Astrocyte (in vitro differentiated cells and primary cell): ENCODE measurements at regions not wholly inside any gene's neighbourhood (a gene's known extent, or its start where the extent isn't known, plus 50 kb on each side); places are given as distances from the start of the nearest gene placed in this dataset.

Source experiments
- DNase-seq: peaks from one replicate; pipeline ENCODE4 v3.0.0-alpha.2; 2010; ENCODE audit warnings: low read depth
- FAIRE-seq: peaks from 2 replicates; lab custom pipeline; 2011; peaks lifted over from hg19 to GRCh38; lab: Jason Lieb, UNC
- H2AFZ ChIP-seq: 2 replicates; pipeline ENCODE4 v1.6.0; 2012; ENCODE audit warnings: low read depth, low read length, inconsistent platforms
- H3K27ac ChIP-seq: 2 replicates; pipeline ENCODE4 v1.5.1; 2011; ENCODE audit warnings: low read depth, low read length, inconsistent platforms
- H3K27me3 ChIP-seq: 2 replicates; pipeline ENCODE4 v1.6.0; 2011; ENCODE audit warnings: low read length, inconsistent platforms; ENCODE audit not compliant: insufficient read depth
- H3K36me3 ChIP-seq: 2 replicates; pipeline ENCODE4 v1.5.1; 2011; ENCODE audit warnings: low read length, inconsistent platforms; ENCODE audit not compliant: insufficient read depth
- H3K4me1 ChIP-seq: 2 replicates; pipeline ENCODE4 v1.5.1; 2011; ENCODE audit warnings: low read length, inconsistent platforms; ENCODE audit not compliant: insufficient read depth
- H3K4me2 ChIP-seq: 2 replicates; pipeline ENCODE4 v1.6.0; 2012; ENCODE audit warnings: low read length, inconsistent platforms
- H3K4me3 ChIP-seq: 2 replicates; pipeline ENCODE4 v1.5.1; 2011; ENCODE audit warnings: low read depth, mild to moderate bottlenecking, low read length, inconsistent platforms; ENCODE audit not compliant: insufficient read depth
- H3K79me2 ChIP-seq: 2 replicates; pipeline ENCODE4 v1.6.0; 2012; ENCODE audit warnings: mild to moderate bottlenecking, low read length, inconsistent platforms; ENCODE audit not compliant: insufficient read depth
- H3K9ac ChIP-seq: 2 replicates; pipeline ENCODE4 v1.6.0; 2012; ENCODE audit warnings: mild to moderate bottlenecking, low read length, inconsistent platforms
- H3K9me3 ChIP-seq: 2 replicates; pipeline ENCODE4 v1.5.1; 2012; ENCODE audit warnings: low read depth, mild to moderate bottlenecking, low read length, inconsistent platforms; ENCODE audit not compliant: insufficient read depth
- H4K20me1 ChIP-seq: 2 replicates; pipeline ENCODE4 v1.6.0; 2012; ENCODE audit warnings: low read length, inconsistent platforms; ENCODE audit not compliant: insufficient read depth
- H3K27ac Mint-ChIP-seq: one replicate; pipeline ENCODE4 v1.8.0; 2021; ENCODE audit warnings: mild to moderate bottlenecking, mixed read lengths; ENCODE audit not compliant: unreplicated experiment
- H3K27me3 Mint-ChIP-seq: one replicate; pipeline ENCODE4 v1.8.0; 2021; ENCODE audit warnings: low read depth, mixed read lengths; ENCODE audit not compliant: unreplicated experiment
- H3K36me3 Mint-ChIP-seq: one replicate; pipeline ENCODE4 v1.8.0; 2021; ENCODE audit warnings: low read depth, mixed read lengths; ENCODE audit not compliant: unreplicated experiment
- H3K4me1 Mint-ChIP-seq: one replicate; pipeline ENCODE4 v1.8.0; 2021; ENCODE audit warnings: low read depth, mixed read lengths; ENCODE audit not compliant: unreplicated experiment
- H3K4me3 Mint-ChIP-seq: one replicate; pipeline ENCODE4 v1.8.0; 2021; ENCODE audit warnings: mild to moderate bottlenecking, moderate library complexity, mixed read lengths; ENCODE audit not compliant: unreplicated experiment
- H3K9me3 Mint-ChIP-seq: one replicate; pipeline ENCODE4 v1.8.0; 2021; ENCODE audit warnings: mild to moderate bottlenecking, mixed read lengths; ENCODE audit not compliant: unreplicated experiment
- EZH2 ChIP-seq: IDR thresholded peaks from 2 replicates; pipeline ENCODE4 v1.6.1; 2012; ENCODE audit warnings: mild to moderate bottlenecking, low read length, inconsistent platforms; ENCODE audit not compliant: insufficient read depth
- TF ChIP-seq, protein P1 (sequence below): IDR thresholded peaks from 2 replicates; pipeline ENCODE4 v1.5.1; 2011; ENCODE audit warnings: low read depth, mild to moderate bottlenecking, inconsistent platforms, low read length, moderate library complexity; ENCODE audit not compliant: insufficient read depth

DNA sequence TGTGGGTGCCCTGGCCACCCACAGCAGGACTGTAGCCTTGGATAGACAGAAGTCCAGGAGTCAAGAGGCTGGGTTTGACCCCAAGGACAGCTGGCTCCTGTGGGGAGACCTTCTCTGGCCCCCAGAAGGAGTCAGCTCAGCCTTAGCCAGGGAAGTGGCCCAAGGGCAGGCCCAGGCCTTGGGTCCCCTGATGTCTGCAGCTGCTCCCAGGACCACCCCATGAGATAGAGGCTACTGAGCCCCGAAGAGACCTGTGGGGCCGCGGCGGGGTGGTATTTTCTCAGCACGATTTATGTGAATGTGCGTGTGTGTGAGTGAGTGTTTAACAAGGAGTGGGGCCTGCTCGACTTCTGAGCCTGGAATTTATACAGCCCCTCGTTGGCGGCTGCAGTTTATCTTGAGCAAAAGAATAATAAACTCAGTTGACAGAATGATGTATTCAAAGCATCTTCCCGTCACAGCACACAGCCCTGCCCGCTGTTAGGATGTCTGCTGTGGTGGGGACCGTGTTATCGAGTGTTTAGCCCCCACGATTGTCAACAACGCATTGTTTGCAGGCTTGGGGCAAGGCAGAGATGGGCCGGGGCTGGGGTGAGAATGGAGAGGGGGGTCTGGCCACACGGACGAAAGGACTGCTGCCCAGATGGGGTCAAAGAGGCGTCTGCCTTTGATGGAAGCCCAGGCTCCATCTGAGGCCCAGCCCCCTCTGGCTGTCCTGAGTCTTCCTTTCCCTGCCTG is 163.3 kb downstream of the VEGFA start:
- H3K4me2 ChIP-seq = peak overlapping the region; percentile 25
- FAIRE-seq (no peak), DNase-seq (peak; percentile 43)
- TF ChIP-seq, protein P1, sequence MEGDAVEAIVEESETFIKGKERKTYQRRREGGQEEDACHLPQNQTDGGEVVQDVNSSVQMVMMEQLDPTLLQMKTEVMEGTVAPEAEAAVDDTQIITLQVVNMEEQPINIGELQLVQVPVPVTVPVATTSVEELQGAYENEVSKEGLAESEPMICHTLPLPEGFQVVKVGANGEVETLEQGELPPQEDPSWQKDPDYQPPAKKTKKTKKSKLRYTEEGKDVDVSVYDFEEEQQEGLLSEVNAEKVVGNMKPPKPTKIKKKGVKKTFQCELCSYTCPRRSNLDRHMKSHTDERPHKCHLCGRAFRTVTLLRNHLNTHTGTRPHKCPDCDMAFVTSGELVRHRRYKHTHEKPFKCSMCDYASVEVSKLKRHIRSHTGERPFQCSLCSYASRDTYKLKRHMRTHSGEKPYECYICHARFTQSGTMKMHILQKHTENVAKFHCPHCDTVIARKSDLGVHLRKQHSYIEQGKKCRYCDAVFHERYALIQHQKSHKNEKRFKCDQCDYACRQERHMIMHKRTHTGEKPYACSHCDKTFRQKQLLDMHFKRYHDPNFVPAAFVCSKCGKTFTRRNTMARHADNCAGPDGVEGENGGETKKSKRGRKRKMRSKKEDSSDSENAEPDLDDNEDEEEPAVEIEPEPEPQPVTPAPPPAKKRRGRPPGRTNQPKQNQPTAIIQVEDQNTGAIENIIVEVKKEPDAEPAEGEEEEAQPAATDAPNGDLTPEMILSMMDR = no peak
- TF ChIP-seq EZH2 = no peak
- no peak overlapping the region for H3K27ac ChIP-seq
- H3K36me3 ChIP-seq = no peaks in the 10 kb centered on the region
- H3K9me3 ChIP-seq = no peaks in the 10 kb centered on the region
- H3K79me2 ChIP-seq = no peaks in the 10 kb centered on the region
- no peaks in the 10 kb centered on the region for H3K27me3 ChIP-seq
- peaks cover 3% of the 10 kb centered on the region for H3K9me3 Mint-ChIP-seq
- peak overlapping the region; percentile 55 for H2AFZ ChIP-seq
- peaks cover 65% of the 10 kb centered on the region for H3K27me3 Mint-ChIP-seq
- H3K9ac ChIP-seq = peak overlapping the region; percentile 12
- peak overlapping the region; percentile 58 for H3K27ac Mint-ChIP-seq
- H3K4me3 ChIP-seq = no peak overlapping the region
- H3K4me3 Mint-ChIP-seq = no peak overlapping the region
- H3K4me1 ChIP-seq = peaks cover 12% of the 10 kb centered on the region
- no peaks in the 10 kb centered on the region for H4K20me1 ChIP-seq
- H3K4me1 Mint-ChIP-seq = peaks cover 4% of the 10 kb centered on the region
- peaks cover 1% of the 10 kb centered on the region for H3K36me3 Mint-ChIP-seq

DNA sequence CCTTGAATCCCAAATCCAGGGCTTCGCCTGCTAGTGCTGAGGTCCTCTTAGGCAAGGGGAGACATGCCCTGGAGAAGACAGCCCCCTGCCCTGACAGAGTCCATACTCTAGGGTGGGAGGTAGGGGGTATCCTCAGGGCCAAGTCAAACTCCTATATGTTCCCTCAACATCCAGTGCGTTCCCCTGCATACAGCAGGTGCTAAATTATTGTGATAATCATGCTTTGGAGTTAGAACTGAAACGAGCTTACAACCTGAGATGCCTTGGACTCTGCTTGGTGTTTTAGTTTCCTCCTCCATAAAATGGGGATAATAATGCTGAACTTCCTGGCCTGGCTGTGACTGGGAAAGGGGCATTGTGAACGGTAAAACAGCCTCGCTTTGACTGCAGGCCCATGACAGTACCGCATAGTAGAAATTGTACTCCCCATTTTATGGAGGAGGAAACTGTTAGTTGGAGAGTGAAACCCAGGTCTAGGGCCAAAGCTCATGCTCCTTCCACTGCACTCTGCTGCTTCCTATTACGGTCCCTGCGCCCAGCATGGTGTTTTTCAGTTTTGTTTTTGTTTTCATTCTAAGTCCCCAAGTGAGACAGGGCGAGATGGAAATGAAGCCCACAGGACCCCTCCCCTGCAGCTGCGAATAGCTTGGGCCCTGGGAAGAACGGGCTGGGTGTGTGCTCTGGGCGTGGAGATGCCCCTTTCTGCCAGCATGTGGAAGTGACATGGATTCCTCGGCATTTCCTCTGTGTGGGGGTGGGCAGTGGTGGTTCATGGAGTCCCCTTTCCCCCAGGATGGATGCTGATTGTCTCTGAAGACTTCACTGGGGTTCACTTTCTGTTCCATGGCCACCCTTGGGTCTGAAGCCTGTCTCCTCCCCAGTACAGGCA is 162.5 kb downstream of the VEGFA start:
- Histone ChIP-seq H3K9me3 (no peaks in the 10 kb centered on the region), H4K20me1 (no peaks in the 10 kb centered on the region), H3K79me2 (no peaks in the 10 kb centered on the region), H3K4me2 (peak overlapping the region; percentile 25), H3K4me3 (no peak overlapping the region), H3K27ac (no peak overlapping the region), H3K36me3 (no peaks in the 10 kb centered on the region), H3K9ac (peak overlapping the region; percentile 12), H3K27me3 (no peaks in the 10 kb centered on the region), H3K4me1 (peaks cover 12% of the 10 kb centered on the region), H2AFZ (peak overlapping the region; percentile 55)
- FAIRE-seq (no peak), DNase-seq (no peak)
- peaks cover 3% of the 10 kb centered on the region for H3K9me3 Mint-ChIP-seq
- no peaks in the 10 kb centered on the region for H3K36me3 Mint-ChIP-seq
- H3K27ac Mint-ChIP-seq = peak overlapping the region; percentile 58
- H3K4me1 Mint-ChIP-seq = peaks cover 6% of the 10 kb centered on the region
- no peak overlapping the region for H3K4me3 Mint-ChIP-seq
- peaks cover 64% of the 10 kb centered on the region for H3K27me3 Mint-ChIP-seq
- TF ChIP-seq, protein P1 = no peak
- TF ChIP-seq EZH2 = no peak
